Large intestine (tissue), 3 donors: ENCODE measurements at regions not wholly inside any gene's neighbourhood (a gene's known extent, or its start where the extent isn't known, plus 50 kb on each side); places are given as distances from the start of the nearest gene placed in this dataset.

ENCODE experiments used
- DNase-seq, 2 donors: peaks; one replicate each; pipeline versions ENCODE4 v3.0.0 to v3.0.0-alpha.2; 2013
- H3K27ac ChIP-seq: one replicate; pipeline ENCODE4 v1.5.1; 2013; ENCODE audit warnings: low read length
- H3K27me3 ChIP-seq: 2 replicates; pipeline ENCODE4 v1.6.1; 2013; ENCODE audit warnings: low read length; ENCODE audit not compliant: control insufficient read depth, insufficient read depth
- H3K36me3 ChIP-seq: 2 replicates; pipeline ENCODE4 v1.6.1; 2013; ENCODE audit warnings: low read length; ENCODE audit not compliant: control insufficient read depth, insufficient read depth
- H3K4me1 ChIP-seq: one replicate; pipeline ENCODE4 v1.6.1; 2013; ENCODE audit warnings: low read length; ENCODE audit not compliant: control insufficient read depth, insufficient read depth
- H3K4me3 ChIP-seq: one replicate; pipeline ENCODE4 v1.5.1; 2013; ENCODE audit warnings: low read length
- H3K9me3 ChIP-seq: one replicate; pipeline ENCODE4 v1.6.1; 2013; ENCODE audit warnings: mild to moderate bottlenecking, low read depth, low read length, moderate library complexity; ENCODE audit not compliant: control insufficient read depth
- WGBS: methylation state at CpG from one replicate; pipeline ENCODE4 v1.1.5; 2013; ENCODE audit warnings: low lambda C conversion rate; ENCODE audit not compliant: insufficient coverage; 5-methylcytosine and 5-hydroxymethylcytosine counted together

GRCh38 chr5:12467799-12468198, 563.6 kb upstream of the CTNND2 start:
- H3K36me3 ChIP-seq: no peaks in the 10 kb centered on the region
- no CpG with 5 or more reads among the region's 4 CpGs for WGBS
- no peaks in the 10 kb centered on the region for H3K27me3 ChIP-seq
- H3K9me3 ChIP-seq: peaks cover 4% of the 10 kb centered on the region
- no peak overlapping the region for H3K4me3 ChIP-seq
- H3K27ac ChIP-seq: no peak overlapping the region
- no peak for DNase-seq
- H3K4me1 ChIP-seq: no peaks in the 10 kb centered on the region

GRCh38 chr5:12460493-12461261, 556.4 kb upstream of the CTNND2 start:
- WGBS: 78% methylated on average over 3 of the region's 8 CpGs
- Histone ChIP-seq H3K9me3 (no peaks in the 10 kb centered on the region), H3K27ac (no peak overlapping the region), H3K4me3 (no peak overlapping the region), H3K36me3 (no peaks in the 10 kb centered on the region), H3K27me3 (no peaks in the 10 kb centered on the region), H3K4me1 (no peaks in the 10 kb centered on the region)
- no peak for DNase-seq

GRCh38 chr5:12459326-12459725, 555.1 kb upstream of the CTNND2 start:
- Histone ChIP-seq H3K27me3 (no peaks in the 10 kb centered on the region), H3K9me3 (no peaks in the 10 kb centered on the region), H3K4me1 (no peaks in the 10 kb centered on the region), H3K4me3 (no peak overlapping the region), H3K36me3 (no peaks in the 10 kb centered on the region), H3K27ac (no peak overlapping the region)
- 100% methylated on average over 1 of the region's 1 CpG for WGBS
- DNase-seq: no peak

- Histone ChIP-seq H3K4me3 (no peak overlapping the region), H3K36me3 (no peaks in the 10 kb centered on the region), H3K27ac (no peak overlapping the region), H3K9me3 (no peaks in the 10 kb centered on the region), H3K27me3 (no peaks in the 10 kb centered on the region), H3K4me1 (no peaks in the 10 kb centered on the region)
- 100% methylated on average over 1 of the region's 2 CpGs for WGBS
- DNase-seq: no peak
Measured at GRCh38 chr5:12419075-12419474, 514.8 kb upstream of the CTNND2 start.

- no peak for DNase-seq
Measured at GRCh38 chr5:12413585-12413984, 509.3 kb upstream of the CTNND2 start.

GRCh38 chr5:12413075-12413474, 508.8 kb upstream of the CTNND2 start:
- no peak for DNase-seq
- Histone ChIP-seq H3K36me3 (no peaks in the 10 kb centered on the region), H3K27ac (no peak overlapping the region), H3K4me1 (no peaks in the 10 kb centered on the region), H3K4me3 (no peak overlapping the region), H3K27me3 (no peaks in the 10 kb centered on the region), H3K9me3 (no peaks in the 10 kb centered on the region)
- WGBS: no CpG with 5 or more reads among the region's 2 CpGs

More at GRCh38 chr5:12413585-12413984, 509.3 kb upstream of the CTNND2 start:
- Histone ChIP-seq H3K36me3 (no peaks in the 10 kb centered on the region), H3K4me3 (no peak overlapping the region), H3K27me3 (no peaks in the 10 kb centered on the region), H3K27ac (no peak overlapping the region), H3K9me3 (no peaks in the 10 kb centered on the region), H3K4me1 (no peaks in the 10 kb centered on the region)
- 100% methylated on average over 1 of the region's 5 CpGs for WGBS

- no peaks in the 10 kb centered on the region for H3K36me3 ChIP-seq
- H3K4me1 ChIP-seq: no peaks in the 10 kb centered on the region
- no peak overlapping the region for H3K27ac ChIP-seq
- H3K27me3 ChIP-seq: no peaks in the 10 kb centered on the region
- WGBS: no CpG with 5 or more reads among the region's 2 CpGs
- DNase-seq: no peak
- H3K4me3 ChIP-seq: no peak overlapping the region
- H3K9me3 ChIP-seq: no peaks in the 10 kb centered on the region
Measured at GRCh38 chr5:12399868-12400267, 495.6 kb upstream of the CTNND2 start.

- no peak for DNase-seq
- no CpG with 5 or more reads among the region's 1 CpG for WGBS
- Histone ChIP-seq H3K27ac (no peak overlapping the region), H3K4me1 (no peaks in the 10 kb centered on the region), H3K9me3 (no peaks in the 10 kb centered on the region), H3K27me3 (no peaks in the 10 kb centered on the region), H3K36me3 (no peaks in the 10 kb centered on the region), H3K4me3 (no peak overlapping the region)
Measured at GRCh38 chr5:12392246-12392645, 488.0 kb upstream of the CTNND2 start.

- no peaks in the 10 kb centered on the region for H3K36me3 ChIP-seq
- H3K4me3 ChIP-seq: no peak overlapping the region
- WGBS: no CpG with 5 or more reads among the region's 1 CpG
- H3K4me1 ChIP-seq: no peaks in the 10 kb centered on the region
- no peak overlapping the region for H3K27ac ChIP-seq
- H3K9me3 ChIP-seq: no peaks in the 10 kb centered on the region
- no peaks in the 10 kb centered on the region for H3K27me3 ChIP-seq
- DNase-seq: no peak
Measured at GRCh38 chr5:12385095-12385494, 480.8 kb upstream of the CTNND2 start.

- Histone ChIP-seq H3K4me3 (no peak overlapping the region), H3K4me1 (no peaks in the 10 kb centered on the region), H3K27me3 (no peaks in the 10 kb centered on the region), H3K9me3 (no peaks in the 10 kb centered on the region), H3K27ac (no peak overlapping the region), H3K36me3 (no peaks in the 10 kb centered on the region)
- WGBS: no CpG with 5 or more reads among the region's 5 CpGs
- no peak for DNase-seq
Measured at GRCh38 chr5:12384005-12384404, 479.8 kb upstream of the CTNND2 start.

GRCh38 chr5:12367973-12368372, 463.7 kb upstream of the CTNND2 start:
- no peaks in the 10 kb centered on the region for H3K27me3 ChIP-seq
- WGBS: 88% methylated on average over 3 of the region's 4 CpGs
- no peaks in the 10 kb centered on the region for H3K9me3 ChIP-seq
- DNase-seq: no peak
- H3K36me3 ChIP-seq: no peaks in the 10 kb centered on the region
- no peak overlapping the region for H3K4me3 ChIP-seq
- H3K4me1 ChIP-seq: no peaks in the 10 kb centered on the region
- no peak overlapping the region for H3K27ac ChIP-seq
